SH-SY5Y (cell line): ENCODE measurements at regions not wholly inside any gene's neighbourhood (a gene's known extent, or its start where the extent isn't known, plus 50 kb on each side); places are given as distances from the start of the nearest gene placed in this dataset.

Experiments used
- GATA2 ChIP-seq: IDR thresholded peaks from 2 replicates; pipeline ENCODE4 v1.6.1; 2011; ENCODE audit warnings: mild to moderate bottlenecking, low read depth, low read length
- GATA3 ChIP-seq: IDR thresholded peaks from 2 replicates; pipeline ENCODE4 v1.6.1; 2011; ENCODE audit warnings: low read depth, mild to moderate bottlenecking, low read length, moderate library complexity

GRCh38 chr4:178271386-178271785 lies 829.1 kb upstream of the AGA start:
- TF ChIP-seq GATA2 (no peak), GATA3 (no peak)
